ENCODE measurements at regions not wholly inside any gene's neighbourhood (a gene's known extent, or its start where the extent isn't known, plus 50 kb on each side); places are given as distances from the start of the nearest gene placed in this dataset.

DNA sequence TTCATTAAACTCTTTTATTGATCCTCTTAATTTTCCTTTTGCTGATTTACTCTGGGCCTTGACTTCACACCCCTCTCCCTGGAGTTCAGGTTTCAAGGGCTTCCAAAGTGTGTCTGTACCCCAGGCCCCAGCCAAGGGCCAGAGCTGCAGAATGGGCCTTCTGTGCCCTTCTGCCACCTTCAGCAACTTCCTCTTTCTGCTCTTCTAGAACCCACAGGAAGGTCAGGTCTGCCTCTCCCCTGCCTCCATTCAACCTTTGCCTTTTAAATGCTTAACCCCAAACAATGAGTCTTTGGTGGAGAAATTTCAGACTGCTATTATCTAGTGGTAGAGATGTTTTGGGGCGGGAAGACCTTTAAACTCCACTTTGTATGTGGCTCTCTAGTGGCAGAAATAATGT is 63.1 kb downstream of the TSN start:
- TF ChIP-seq EZH2phosphoT487 (IDR thresholded peaks at IDR 0.05; ENCODE audit: low read depth): no peak
- TF ChIP-seq, protein P1, sequence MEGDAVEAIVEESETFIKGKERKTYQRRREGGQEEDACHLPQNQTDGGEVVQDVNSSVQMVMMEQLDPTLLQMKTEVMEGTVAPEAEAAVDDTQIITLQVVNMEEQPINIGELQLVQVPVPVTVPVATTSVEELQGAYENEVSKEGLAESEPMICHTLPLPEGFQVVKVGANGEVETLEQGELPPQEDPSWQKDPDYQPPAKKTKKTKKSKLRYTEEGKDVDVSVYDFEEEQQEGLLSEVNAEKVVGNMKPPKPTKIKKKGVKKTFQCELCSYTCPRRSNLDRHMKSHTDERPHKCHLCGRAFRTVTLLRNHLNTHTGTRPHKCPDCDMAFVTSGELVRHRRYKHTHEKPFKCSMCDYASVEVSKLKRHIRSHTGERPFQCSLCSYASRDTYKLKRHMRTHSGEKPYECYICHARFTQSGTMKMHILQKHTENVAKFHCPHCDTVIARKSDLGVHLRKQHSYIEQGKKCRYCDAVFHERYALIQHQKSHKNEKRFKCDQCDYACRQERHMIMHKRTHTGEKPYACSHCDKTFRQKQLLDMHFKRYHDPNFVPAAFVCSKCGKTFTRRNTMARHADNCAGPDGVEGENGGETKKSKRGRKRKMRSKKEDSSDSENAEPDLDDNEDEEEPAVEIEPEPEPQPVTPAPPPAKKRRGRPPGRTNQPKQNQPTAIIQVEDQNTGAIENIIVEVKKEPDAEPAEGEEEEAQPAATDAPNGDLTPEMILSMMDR (IDR thresholded peaks at IDR 0.05; ENCODE audit: low read depth, low read length): no peak
- H3K4me1 ChIP-seq (ENCODE audit: low read length): peaks cover 12% of the 10 kb centered on the region
- H3K4me2 ChIP-seq (ENCODE audit: low read length): no peak overlapping the region
- no peak overlapping the region for H3K9ac ChIP-seq (ENCODE audit: low read length)
- no peak overlapping the region for H3K4me3 ChIP-seq (ENCODE audit: low read length)
- no peaks in the 10 kb centered on the region for H3K36me3 ChIP-seq (replicated peaks; ENCODE audit: low read depth, low read length)
- no peak overlapping the region for H3K27ac ChIP-seq (ENCODE audit: low read length)
- no peaks in the 10 kb centered on the region for H3K79me2 ChIP-seq (ENCODE audit: low read length)
- no peaks in the 10 kb centered on the region for H4K20me1 ChIP-seq (ENCODE audit: insufficient read depth, low read length)
- no peaks in the 10 kb centered on the region for H3K27me3 ChIP-seq (ENCODE audit: low read depth, low read length)
- no peak overlapping the region for H2AFZ ChIP-seq (ENCODE audit: low read depth, low read length)
- no peaks in the 10 kb centered on the region for H3K9me3 ChIP-seq (ENCODE audit: insufficient read depth, low read length)

DNA sequence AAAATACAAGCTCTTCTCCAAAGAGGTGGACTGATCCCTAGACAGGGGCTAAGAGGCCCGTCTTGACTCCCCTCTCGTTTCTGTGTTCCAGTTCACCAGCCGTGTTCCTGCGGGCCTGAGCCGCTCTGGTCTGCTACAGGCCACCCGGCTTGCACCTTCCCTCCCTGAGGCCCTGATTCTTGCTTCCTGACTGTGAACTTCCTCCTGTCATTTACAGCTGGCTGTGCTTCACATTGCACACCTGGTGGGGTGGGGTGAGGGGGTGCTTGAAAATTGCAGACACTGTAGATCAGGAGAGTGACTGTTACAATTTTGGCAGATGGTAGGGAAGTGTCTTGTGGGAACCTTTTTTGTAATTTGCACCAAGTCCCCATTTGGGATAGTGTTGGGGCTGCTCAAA is 64.4 kb downstream of the TSN start:
- Histone ChIP-seq H3K4me3 (ENCODE audit: low read length) (no peak overlapping the region), H3K27ac (ENCODE audit: low read length) (no peak overlapping the region), H3K9me3 (ENCODE audit: insufficient read depth, low read length) (no peaks in the 10 kb centered on the region), H4K20me1 (ENCODE audit: insufficient read depth, low read length) (no peaks in the 10 kb centered on the region), H2AFZ (ENCODE audit: low read depth, low read length) (no peak overlapping the region), H3K4me2 (ENCODE audit: low read length) (no peak overlapping the region), H3K27me3 (ENCODE audit: low read depth, low read length) (no peaks in the 10 kb centered on the region), H3K79me2 (ENCODE audit: low read length) (no peaks in the 10 kb centered on the region), H3K36me3 (replicated peaks; ENCODE audit: low read depth, low read length) (no peaks in the 10 kb centered on the region), H3K4me1 (ENCODE audit: low read length) (peaks cover 12% of the 10 kb centered on the region), H3K9ac (ENCODE audit: low read length) (no peak overlapping the region)
- TF ChIP-seq, protein P1 (IDR thresholded peaks at IDR 0.05; ENCODE audit: low read depth, low read length): no peak
- no peak for TF ChIP-seq EZH2phosphoT487 (IDR thresholded peaks at IDR 0.05; ENCODE audit: low read depth)

DNA sequence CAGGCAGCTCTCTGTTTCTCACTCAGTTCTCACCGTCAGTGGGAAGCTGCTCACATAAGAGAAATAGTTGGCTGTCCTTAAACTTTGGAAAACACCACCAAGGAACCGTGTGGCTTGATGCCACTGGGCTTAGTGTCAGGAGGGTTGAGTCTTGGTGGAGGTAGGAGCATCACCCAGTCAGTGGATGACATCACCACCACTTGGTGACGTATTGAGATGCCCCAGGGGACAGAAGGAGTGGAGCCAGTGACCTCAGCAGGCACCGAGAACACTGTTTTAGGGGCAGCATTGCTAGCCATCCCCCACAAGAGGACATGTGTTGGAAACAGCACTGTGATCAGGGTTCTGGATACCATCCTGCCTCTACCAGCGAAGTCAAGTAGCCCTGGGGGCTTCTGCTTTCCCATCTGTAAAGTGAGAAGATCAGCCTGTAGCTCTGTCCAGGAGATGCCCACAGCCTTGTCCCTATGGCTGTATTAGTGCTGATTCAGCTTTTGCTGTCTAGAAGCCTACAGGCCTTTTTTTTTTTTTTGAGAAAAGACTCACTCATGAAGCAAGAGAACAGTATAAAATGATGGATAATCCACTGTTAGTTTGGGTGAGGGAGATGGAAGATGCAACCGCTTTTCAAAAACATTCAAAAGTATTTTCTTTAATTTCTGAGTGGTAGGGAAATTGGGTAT is 66.2 kb downstream of the TSN start:
- Histone ChIP-seq H3K4me3 (ENCODE audit: low read length) (no peak overlapping the region), H3K36me3 (replicated peaks; ENCODE audit: low read depth, low read length) (no peaks in the 10 kb centered on the region), H3K27ac (ENCODE audit: low read length) (no peak overlapping the region), H4K20me1 (ENCODE audit: insufficient read depth, low read length) (no peaks in the 10 kb centered on the region), H3K4me1 (ENCODE audit: low read length) (peaks cover 11% of the 10 kb centered on the region), H2AFZ (ENCODE audit: low read depth, low read length) (no peak overlapping the region), H3K79me2 (ENCODE audit: low read length) (no peaks in the 10 kb centered on the region), H3K4me2 (ENCODE audit: low read length) (no peak overlapping the region), H3K27me3 (ENCODE audit: low read depth, low read length) (no peaks in the 10 kb centered on the region), H3K9me3 (ENCODE audit: insufficient read depth, low read length) (no peaks in the 10 kb centered on the region), H3K9ac (ENCODE audit: low read length) (no peak overlapping the region)
- TF ChIP-seq, protein P1 (IDR thresholded peaks at IDR 0.05; ENCODE audit: low read depth, low read length): no peak
- TF ChIP-seq EZH2phosphoT487 (IDR thresholded peaks at IDR 0.05; ENCODE audit: low read depth): no peak

GRCh38 chr2:121824264-121824663 is 68.8 kb downstream of the TSN start:
- Histone ChIP-seq H3K9me3 (ENCODE audit: insufficient read depth, low read length) (no peaks in the 10 kb centered on the region), H3K9ac (ENCODE audit: low read length) (no peak overlapping the region), H3K4me2 (ENCODE audit: low read length) (no peak overlapping the region), H2AFZ (ENCODE audit: low read depth, low read length) (no peak overlapping the region), H3K4me1 (ENCODE audit: low read length) (peaks cover 10% of the 10 kb centered on the region), H4K20me1 (ENCODE audit: insufficient read depth, low read length) (no peaks in the 10 kb centered on the region), H3K4me3 (ENCODE audit: low read length) (no peak overlapping the region), H3K27me3 (ENCODE audit: low read depth, low read length) (no peaks in the 10 kb centered on the region), H3K79me2 (ENCODE audit: low read length) (no peaks in the 10 kb centered on the region), H3K27ac (ENCODE audit: low read length) (no peak overlapping the region), H3K36me3 (replicated peaks; ENCODE audit: low read depth, low read length) (no peaks in the 10 kb centered on the region)
- TF ChIP-seq EZH2phosphoT487 (IDR thresholded peaks at IDR 0.05; ENCODE audit: low read depth): no peak
- TF ChIP-seq, protein P1 (IDR thresholded peaks at IDR 0.05; ENCODE audit: low read depth, low read length): no peak

Data from OCI-LY3 (cell line).